ENCODE measurements at regions not wholly inside any gene's neighbourhood (a gene's known extent, or its start where the extent isn't known, plus 50 kb on each side); places are given as distances from the start of the nearest gene placed in this dataset.

GRCh38 chr12:46432325-46432724 is 59.8 kb upstream of the SLC38A2 start:
- no CpG with 5 or more reads among the region's 6 CpGs for WGBS (ENCODE audit: insufficient coverage)
- no peaks in the 10 kb centered on the region for H3K9me3 ChIP-seq (ENCODE audit: control extremely low read depth in 1 of 5, control insufficient read depth in 4 of 5, insufficient read depth in 2 of 5, low read depth in 1 of 5, low read length in 4 of 5)
- CTCF ChIA-PET: interaction anchor here (1.2 to 1.3 kb wide), 2 partner anchors 28 to 38 kb away, joined by 3 read pairs; no protein-coding TSS in a partner anchor
- H3K4me3 ChIP-seq (ENCODE audit: control insufficient read depth in 1 of 7, extremely low read depth in 1 of 7, insufficient read depth in 4 of 7, low read depth in 2 of 7, low read length in 6 of 7): no peak overlapping the region
- DNase-seq: no peak
- POLR2A ChIA-PET: no interaction called here
- peak overlapping the region in 1 of 2 experiments; percentile 77 for H3K27ac ChIP-seq (ENCODE audit: insufficient read depth in 1 of 2, low read depth in 1 of 2, low read length in 2 of 2, poor library complexity in 1 of 2, severe bottlenecking in 2 of 2)
- no peaks in the 10 kb centered on the region for H3K36me3 ChIP-seq (ENCODE audit: control insufficient read depth in 4 of 4, insufficient read depth in 4 of 4, low read length in 3 of 4)
- H3K4me1 ChIP-seq (ENCODE audit: control extremely low read depth in 1 of 4, control insufficient read depth in 4 of 4, insufficient read depth in 4 of 4, low read length in 3 of 4): peaks cover 3 to 28% (median 13%) of the 10 kb centered on the region in 4 experiments
- H3K27me3 ChIP-seq (replicated peaks in 2 of 5; ENCODE audit: control insufficient read depth in 4 of 5, insufficient read depth in 5 of 5, low read length in 4 of 5): no peaks in the 10 kb centered on the region

DNA sequence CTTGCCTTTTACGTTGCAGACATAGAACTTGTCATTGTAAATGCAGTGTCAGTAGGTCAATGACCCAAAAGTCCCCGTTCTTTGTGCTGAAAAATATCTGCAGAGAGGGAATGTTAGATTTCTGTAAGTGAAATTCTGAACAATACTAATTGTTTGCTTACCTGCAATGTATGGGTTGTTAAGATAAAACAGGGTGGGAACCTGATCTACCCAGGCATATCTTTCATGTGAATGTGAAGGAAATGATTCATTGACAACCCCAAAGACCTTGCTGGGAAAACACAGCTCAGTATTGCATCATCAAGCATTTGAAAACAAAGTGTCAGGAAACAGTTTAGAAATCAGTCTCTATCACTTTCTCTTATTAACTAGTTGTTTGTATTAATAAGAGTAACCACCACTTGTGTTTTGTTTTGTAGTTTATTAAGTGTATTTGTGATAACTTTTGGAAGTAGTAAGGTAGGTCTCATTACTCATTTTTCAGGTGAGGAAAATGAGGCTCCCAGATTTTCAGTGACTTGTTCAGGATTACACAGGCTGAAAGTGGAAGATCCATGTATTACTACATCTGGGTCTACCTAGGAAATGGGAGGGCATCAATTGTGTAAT is 57.9 kb upstream of the SLC38A2 start:
- ChIA-PET POLR2A (no interaction called here), CTCF (interaction anchor here (1.3 kb wide), 1 partner anchor 63 kb away, joined by 3 read pairs; no protein-coding TSS in a partner anchor)
- peak; percentile 54 to 85 (median 75) for DNase-seq
- peak overlapping the region in 1 of 7 experiments; percentile 28 for H3K4me3 ChIP-seq (ENCODE audit: control insufficient read depth in 1 of 7, extremely low read depth in 1 of 7, insufficient read depth in 4 of 7, low read depth in 2 of 7, low read length in 6 of 7)
- 52% methylated on average over 2 of the region's 2 CpGs for WGBS (ENCODE audit: insufficient coverage)
- H3K36me3 ChIP-seq (ENCODE audit: control insufficient read depth in 4 of 4, insufficient read depth in 4 of 4, low read length in 3 of 4): no peaks in the 10 kb centered on the region
- H3K27me3 ChIP-seq (replicated peaks in 2 of 5; ENCODE audit: control insufficient read depth in 4 of 5, insufficient read depth in 5 of 5, low read length in 4 of 5): no peaks in the 10 kb centered on the region
- H3K4me1 ChIP-seq (ENCODE audit: control extremely low read depth in 1 of 4, control insufficient read depth in 4 of 4, insufficient read depth in 4 of 4, low read length in 3 of 4): peaks cover 3 to 28% (median 13%) of the 10 kb centered on the region in 4 experiments
- peaks cover 0 to 6% (median 2%) of the 10 kb centered on the region in 5 experiments for H3K9me3 ChIP-seq (ENCODE audit: control extremely low read depth in 1 of 5, control insufficient read depth in 4 of 5, insufficient read depth in 2 of 5, low read depth in 1 of 5, low read length in 4 of 5)
- peak overlapping the region in 1 of 2 experiments; percentile 72 for H3K27ac ChIP-seq (ENCODE audit: insufficient read depth in 1 of 2, low read depth in 1 of 2, low read length in 2 of 2, poor library complexity in 1 of 2, severe bottlenecking in 2 of 2)
